NCI-H524 treated with DMSO at 0.1 percent for 48 hours (cell line): ENCODE measurements at regions not wholly inside any gene's neighbourhood (a gene's known extent, or its start where the extent isn't known, plus 50 kb on each side); places are given as distances from the start of the nearest gene placed in this dataset.

ENCODE experiments used
- DNase-seq: peaks from one replicate; lab custom pipeline; 2025; lab: John Stamatoyannopoulos, UW

DNA sequence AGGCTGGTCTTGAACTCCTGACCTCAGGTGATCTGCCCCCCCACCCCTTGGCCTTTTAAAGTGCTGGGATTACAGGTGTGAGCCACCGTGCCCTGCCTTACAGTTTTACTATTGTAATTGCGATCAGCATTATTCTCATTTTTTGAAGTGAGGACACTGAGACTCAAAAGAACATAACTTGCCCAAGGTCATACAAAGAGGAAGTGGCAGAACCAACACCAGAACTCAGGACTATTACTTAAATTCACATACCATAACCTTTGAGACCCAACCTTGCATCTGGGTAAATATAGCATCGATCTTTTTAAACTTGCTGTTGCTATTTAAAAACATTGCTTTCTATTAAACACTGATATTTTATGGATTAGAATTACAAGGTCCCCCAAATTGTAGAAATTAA is 54.2 kb downstream of the FOXI1 start:
- DNase-seq: no peak

- no peak for DNase-seq
Measured at GRCh38 chr5:170161069-170161468, 55.4 kb downstream of the FOXI1 start.

GRCh38 chr5:170162631-170163321 is 57.1 kb downstream of the FOXI1 start:
- no peak for DNase-seq

GRCh38 chr5:170164087-170164486 is 58.4 kb downstream of the FOXI1 start:
- DNase-seq: no peak

DNA sequence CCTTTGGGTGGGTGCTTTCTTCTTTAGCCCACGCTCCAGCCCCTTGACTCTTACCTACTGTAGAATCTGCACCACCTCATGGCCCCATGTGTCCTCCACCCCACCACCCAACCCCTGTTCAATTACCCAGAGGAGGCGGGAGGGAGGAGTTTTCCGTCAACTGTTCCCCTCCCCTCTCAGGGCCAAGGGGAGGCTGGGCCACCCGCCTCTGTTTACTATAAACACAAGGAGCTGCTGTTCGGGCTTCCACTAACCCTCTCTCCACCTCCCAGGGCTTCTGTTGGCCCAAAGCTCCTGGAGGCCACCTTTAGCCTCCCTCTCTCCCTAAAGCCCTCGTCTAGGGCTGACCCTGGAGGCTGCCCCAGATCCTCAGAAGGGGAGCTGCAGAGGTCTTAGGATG is 59.2 kb downstream of the FOXI1 start:
- no peak for DNase-seq

DNA sequence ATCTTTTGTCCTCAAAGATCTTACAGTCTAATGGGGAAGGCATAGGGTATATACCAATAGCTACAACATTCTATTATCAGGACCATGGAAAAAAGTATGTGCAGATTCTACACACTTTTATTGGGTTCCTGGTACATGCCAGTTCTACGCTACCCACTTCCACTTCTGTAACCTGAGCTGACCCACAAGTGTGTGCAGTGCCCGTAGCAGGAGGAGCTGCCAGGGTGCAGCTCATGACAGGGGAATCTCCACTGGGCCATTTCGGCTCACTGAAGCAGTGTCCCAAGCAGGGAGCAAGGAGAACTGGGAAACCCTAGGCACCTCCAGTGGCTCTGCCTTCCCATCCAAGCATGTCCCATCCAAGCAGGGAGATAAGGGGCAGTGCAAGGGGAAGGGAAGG is 60.4 kb downstream of the FOXI1 start:
- DNase-seq: no peak

- no peak for DNase-seq
Measured at GRCh38 chr5:170168002-170168401, 62.3 kb downstream of the FOXI1 start.

GRCh38 chr5:170168797-170169196 is 63.1 kb downstream of the FOXI1 start:
- DNase-seq: no peak

DNA sequence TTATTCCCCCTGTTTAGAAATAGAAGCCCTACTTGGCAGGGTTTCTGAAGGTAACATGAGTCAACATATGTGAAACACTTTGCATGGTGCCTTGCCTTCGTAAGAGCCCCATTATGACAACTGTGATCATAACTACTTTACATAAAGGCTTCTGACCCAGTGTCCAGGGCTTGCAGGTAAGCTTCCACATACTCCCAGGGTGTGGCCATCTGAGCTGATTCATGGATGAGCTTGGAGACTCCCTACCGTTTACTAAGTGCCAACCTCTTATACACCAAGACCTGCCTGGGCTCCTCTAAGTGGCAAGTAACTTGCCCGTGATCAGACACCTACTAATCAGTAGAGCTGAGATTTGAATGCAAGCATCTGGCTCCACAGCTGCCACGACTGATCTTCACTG is 62.8 kb upstream of the C5orf58 start:
- peak; percentile 54 for DNase-seq

DNA sequence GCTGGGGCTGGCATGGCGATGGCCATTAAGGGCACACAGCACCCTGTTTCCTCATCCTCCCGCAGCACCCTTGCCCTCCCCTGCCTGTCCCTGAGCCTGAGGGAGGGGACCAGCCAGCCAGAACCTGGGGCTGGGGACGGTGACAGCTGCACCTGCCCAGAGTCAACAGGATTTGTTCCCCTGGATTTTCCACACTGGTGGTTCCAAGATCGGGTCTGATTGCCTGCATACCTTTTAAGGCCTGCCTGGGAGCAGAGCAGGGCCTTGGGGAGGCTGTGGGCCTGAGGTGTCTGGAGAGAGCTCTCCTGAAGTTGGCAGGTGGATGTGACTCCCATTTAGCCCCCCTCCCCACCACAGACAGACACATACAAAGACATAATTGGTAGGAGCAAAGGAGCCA is 61.0 kb upstream of the C5orf58 start:
- DNase-seq: no peak

GRCh38 chr5:170173227-170173626 is 59.6 kb upstream of the C5orf58 start:
- no peak for DNase-seq

DNA sequence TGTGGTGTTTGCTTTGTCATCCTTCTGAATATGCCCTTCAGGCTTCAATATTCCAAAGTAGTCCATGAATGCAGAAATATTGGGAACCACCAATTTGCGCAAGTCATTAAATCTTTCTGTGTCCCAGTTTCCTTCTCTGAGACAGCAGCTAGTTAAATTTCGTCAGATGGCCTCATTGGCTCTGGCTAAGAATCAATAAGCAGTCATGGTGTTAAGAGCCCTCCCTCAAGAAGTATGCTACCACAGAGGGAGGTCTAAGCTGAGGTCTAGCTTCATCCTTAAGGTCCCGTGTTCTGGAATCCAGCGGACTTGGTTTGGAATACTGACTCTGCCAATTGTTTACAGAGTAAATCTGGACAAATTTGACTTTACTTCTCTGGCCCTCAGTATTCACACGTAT is 59.1 kb upstream of the C5orf58 start:
- DNase-seq: no peak

GRCh38 chr5:170176916-170177315 is 55.9 kb upstream of the C5orf58 start:
- no peak for DNase-seq

GRCh38 chr5:170178814-170179213 is 54.0 kb upstream of the C5orf58 start:
- no peak for DNase-seq

DNA sequence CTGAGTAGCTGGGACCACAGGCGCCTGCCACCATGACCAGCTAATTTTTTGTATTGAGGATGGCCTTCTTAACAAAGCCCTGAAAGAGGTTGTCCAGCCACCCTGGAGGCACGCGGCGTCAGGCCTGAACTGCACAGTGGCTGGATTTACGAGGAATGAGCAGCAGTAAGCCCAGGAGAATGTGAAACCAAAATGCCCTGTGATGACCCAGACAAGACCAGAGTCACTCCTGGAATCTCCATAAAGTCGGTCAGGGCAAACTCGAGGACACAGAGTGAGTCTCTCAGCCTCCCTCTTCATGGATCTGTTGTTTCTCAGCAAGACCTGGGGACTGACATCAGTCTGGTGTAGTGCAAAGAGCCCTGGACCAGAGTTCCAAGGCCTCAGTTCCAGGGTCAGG is 53.2 kb upstream of the C5orf58 start:
- no peak for DNase-seq

- no peak for DNase-seq
Measured at GRCh38 chr5:170181902-170182301, 50.9 kb upstream of the C5orf58 start.

DNA sequence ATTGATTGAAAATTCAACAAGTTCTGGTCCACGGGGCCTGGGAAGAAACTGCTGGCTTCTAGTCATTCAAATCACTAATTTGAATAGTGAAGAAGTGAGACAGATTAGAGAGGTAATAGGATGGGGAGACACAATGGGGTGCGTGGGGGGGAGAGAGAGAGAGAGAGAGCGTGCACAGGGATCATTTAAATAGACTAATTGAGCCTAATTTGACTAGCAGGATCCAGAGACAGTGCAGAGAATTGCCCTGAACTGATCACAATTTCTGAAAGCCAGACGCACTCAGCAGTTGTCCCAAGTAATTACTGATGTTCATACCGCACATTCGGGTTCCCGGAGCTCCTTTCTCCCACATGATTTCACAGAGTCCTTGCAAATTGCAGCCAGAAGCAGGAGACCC is 50.3 kb upstream of the C5orf58 start:
- DNase-seq: no peak
